ENCODE measurements at regions not wholly inside any gene's neighbourhood (a gene's known extent, or its start where the extent isn't known, plus 50 kb on each side); places are given as distances from the start of the nearest gene placed in this dataset.

DNA sequence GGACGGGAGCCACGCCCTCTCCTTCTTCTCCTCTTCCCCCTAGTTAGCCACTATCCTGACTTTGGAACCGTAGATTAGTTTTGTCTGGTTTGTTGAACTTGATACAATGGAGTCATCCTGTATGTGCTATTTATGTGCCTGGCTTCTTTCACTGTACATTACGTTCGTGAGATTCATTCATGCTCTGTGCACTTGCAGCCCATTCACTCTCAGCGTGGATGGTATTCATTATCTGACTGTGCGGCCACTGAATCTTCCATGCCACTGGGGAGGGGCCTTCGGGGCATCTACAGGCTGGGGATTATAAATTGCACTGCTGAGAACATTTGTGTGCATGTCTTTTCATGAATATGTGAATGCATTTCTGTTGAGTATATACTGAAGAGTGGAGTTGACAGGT is 262.5 kb downstream of the CDH26 start:
- H3K4me3 ChIP-seq (ENCODE audit: low read depth, low read length), result no peak overlapping the region

DNA sequence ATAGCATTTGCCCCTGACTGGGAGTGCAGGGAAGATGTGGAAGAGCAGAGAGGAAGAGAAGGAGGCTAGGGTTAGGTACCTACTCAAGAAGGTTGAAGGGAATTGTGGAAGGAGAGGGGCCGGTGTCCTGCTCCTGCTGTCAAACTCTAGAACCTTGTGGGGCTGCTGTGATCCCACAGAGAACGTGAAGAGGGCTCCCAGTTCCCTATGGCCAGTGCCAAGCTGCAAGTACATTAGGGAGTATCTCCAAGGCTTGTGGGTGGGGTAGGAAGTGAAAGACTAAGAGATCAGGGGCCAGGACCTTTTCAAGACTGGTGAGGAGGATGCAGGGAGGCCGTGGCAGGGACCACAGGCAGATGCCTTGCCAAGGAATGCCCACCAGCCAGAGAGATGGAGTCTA is 263.4 kb downstream of the CDH26 start:
- DNase-seq (ENCODE audit: low read depth), result no peak
- TF ChIP-seq, protein P1, sequence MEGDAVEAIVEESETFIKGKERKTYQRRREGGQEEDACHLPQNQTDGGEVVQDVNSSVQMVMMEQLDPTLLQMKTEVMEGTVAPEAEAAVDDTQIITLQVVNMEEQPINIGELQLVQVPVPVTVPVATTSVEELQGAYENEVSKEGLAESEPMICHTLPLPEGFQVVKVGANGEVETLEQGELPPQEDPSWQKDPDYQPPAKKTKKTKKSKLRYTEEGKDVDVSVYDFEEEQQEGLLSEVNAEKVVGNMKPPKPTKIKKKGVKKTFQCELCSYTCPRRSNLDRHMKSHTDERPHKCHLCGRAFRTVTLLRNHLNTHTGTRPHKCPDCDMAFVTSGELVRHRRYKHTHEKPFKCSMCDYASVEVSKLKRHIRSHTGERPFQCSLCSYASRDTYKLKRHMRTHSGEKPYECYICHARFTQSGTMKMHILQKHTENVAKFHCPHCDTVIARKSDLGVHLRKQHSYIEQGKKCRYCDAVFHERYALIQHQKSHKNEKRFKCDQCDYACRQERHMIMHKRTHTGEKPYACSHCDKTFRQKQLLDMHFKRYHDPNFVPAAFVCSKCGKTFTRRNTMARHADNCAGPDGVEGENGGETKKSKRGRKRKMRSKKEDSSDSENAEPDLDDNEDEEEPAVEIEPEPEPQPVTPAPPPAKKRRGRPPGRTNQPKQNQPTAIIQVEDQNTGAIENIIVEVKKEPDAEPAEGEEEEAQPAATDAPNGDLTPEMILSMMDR (IDR thresholded peaks at IDR 0.05; ENCODE audit: insufficient read depth, low read depth, low read length), result no peak
- no peak overlapping the region for H3K4me3 ChIP-seq (ENCODE audit: low read depth, low read length)

More for the DNA sequence above, 262.5 kb downstream of the CDH26 start:
- TF ChIP-seq, protein P1 (IDR thresholded peaks at IDR 0.05; ENCODE audit: insufficient read depth, low read depth, low read length), result no peak
- DNase-seq (ENCODE audit: low read depth), result no peak

DNA sequence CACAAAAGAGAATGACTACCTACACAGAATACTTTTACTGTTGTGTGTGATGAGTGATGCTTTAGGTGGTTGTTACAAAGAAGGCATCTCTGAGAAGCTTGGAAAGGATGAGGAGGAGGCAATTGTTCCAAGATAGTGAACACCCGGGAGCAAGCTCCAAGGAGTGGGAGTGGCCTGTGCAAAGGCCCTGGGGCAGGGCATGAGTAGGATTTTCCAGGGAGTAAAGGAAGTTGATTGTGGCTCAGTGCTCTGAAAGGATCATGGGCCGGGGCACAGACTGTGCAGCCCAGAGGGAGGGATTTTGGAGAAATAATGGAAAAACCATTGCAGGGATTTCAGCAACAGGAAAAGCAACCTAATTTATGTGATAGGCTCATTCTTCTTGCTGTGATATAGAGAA is 264.3 kb downstream of the CDH26 start:
- no peak for DNase-seq (ENCODE audit: low read depth)
- no peak overlapping the region for H3K4me3 ChIP-seq (ENCODE audit: low read depth, low read length)
- TF ChIP-seq, protein P1 (IDR thresholded peaks at IDR 0.05; ENCODE audit: insufficient read depth, low read depth, low read length), result no peak

DNA sequence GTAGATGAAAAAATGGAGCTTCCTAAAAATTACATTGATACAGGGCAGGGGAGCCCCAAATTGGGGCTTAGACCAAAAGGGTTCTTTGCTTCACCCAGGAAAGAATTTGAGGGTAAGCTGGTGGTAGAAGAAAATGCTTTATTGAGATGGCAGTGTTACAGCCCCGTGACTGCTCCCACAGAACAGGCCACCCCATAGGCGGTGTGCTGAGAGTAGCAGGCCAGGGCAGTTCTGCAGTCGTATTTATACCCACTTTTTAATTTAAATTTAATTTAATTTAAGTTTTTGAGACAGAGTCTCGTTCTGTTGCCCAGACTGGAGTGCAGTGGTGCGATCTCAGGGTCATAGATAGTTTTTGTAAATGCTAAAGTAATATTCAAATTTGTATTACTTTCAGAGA is 265.0 kb downstream of the CDH26 start:
- no peak for DNase-seq (ENCODE audit: low read depth)
- H3K4me3 ChIP-seq (ENCODE audit: low read depth, low read length), result no peak overlapping the region
- TF ChIP-seq, protein P1 (IDR thresholded peaks at IDR 0.05; ENCODE audit: insufficient read depth, low read depth, low read length), result no peak

DNA sequence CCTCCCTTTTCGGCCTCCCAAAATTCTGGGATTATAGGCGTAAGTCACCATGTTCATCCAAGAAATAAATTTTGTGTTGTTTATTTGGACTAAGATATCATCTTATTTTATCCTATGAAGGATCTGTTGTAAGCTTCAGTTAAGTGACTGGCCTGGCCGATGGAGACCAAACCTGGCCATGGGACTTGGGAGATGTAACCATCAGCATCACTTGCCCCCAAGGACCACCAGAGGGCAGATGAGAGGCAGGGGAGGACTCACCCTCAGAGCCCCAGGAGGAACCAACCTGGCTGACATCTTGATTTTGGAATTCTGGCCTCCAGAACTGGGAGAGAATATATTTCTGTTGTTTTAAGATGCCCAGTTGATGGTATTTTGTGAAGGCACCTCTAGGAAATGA is 266.7 kb downstream of the CDH26 start:
- TF ChIP-seq, protein P1 (IDR thresholded peaks at IDR 0.05; ENCODE audit: insufficient read depth, low read depth, low read length), result peak; percentile 51
- no peak for DNase-seq (ENCODE audit: low read depth)
- no peak overlapping the region for H3K4me3 ChIP-seq (ENCODE audit: low read depth, low read length)

DNA sequence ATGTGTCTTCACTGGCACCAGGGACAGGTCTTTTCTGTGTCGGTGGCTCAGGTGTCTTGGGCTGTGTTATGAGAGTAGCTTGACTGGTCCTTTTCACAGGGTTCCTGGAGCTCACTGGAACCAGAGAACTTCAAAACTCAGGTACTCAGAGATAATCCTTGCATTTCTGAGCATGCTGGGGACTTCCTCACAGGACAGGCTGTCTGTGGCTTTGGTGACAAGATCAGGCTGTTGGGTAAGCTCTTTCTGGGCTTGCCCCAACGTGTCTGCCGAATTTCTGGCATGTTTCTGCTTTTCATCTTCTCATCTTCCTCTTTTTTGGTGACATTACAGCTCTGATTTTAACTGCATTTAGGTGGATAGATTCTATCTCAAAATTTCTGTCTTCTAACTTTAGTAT is 270.0 kb downstream of the CDH26 start:
- H3K4me3 ChIP-seq (ENCODE audit: low read depth, low read length), result no peak overlapping the region
- DNase-seq (ENCODE audit: low read depth), result no peak
- TF ChIP-seq, protein P1 (IDR thresholded peaks at IDR 0.05; ENCODE audit: insufficient read depth, low read depth, low read length), result no peak

DNA sequence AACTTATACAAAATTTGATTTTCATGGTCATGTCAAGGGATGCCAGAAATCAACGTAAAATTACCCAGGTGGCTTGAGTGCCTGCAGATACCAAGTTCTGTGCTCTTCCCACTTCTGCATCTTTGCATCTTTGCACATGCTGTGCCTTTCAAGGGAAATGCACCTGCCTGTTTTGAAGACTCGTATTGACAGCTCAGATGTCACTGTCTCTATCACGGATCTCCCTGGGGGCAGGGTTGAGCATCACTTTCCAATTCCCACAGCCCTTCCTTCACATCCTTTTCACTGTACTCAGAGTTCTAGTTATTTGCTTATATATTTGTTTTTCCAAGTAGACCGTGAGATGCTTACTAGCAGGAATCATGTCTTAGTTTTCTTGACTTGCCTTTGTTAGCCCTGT is 274.2 kb downstream of the CDH26 start:
- DNase-seq (ENCODE audit: low read depth), result no peak
- TF ChIP-seq, protein P1 (IDR thresholded peaks at IDR 0.05; ENCODE audit: insufficient read depth, low read depth, low read length), result no peak
- H3K4me3 ChIP-seq (ENCODE audit: low read depth, low read length), result no peak overlapping the region
